Mucosa of descending colon (tissue), 3 donors: ENCODE measurements at regions not wholly inside any gene's neighbourhood (a gene's known extent, or its start where the extent isn't known, plus 50 kb on each side); places are given as distances from the start of the nearest gene placed in this dataset.

Source experiments
- ATAC-seq: fragments of 200-7000 bp; cut with Tn5 transposase; one replicate; pipeline ENCODE4 v1.9.1; 2020; ENCODE audit warnings: mild to moderate bottlenecking, moderate library complexity
- DNase-seq, 3 donors: peaks; one replicate each; pipeline ENCODE4 v3.0.0-alpha.2; 2020
- H3K36me3 ChIP-seq: fragments of 200-600 bp; one replicate; pipeline ENCODE4 v1.8.0; 2021; ENCODE audit warnings: low read depth, mild to moderate bottlenecking
- H3K4me1 ChIP-seq: fragments of 200-600 bp; one replicate; pipeline ENCODE4 v1.8.0; 2021; ENCODE audit warnings: low read depth, mild to moderate bottlenecking
- H3K4me3 ChIP-seq: fragments of 200-600 bp; one replicate; pipeline ENCODE4 v1.8.0; 2021; ENCODE audit warnings: mild to moderate bottlenecking
- H3K9me3 ChIP-seq: fragments of 200-600 bp; one replicate; pipeline ENCODE4 v1.8.0; 2021; ENCODE audit warnings: mild to moderate bottlenecking
- CTCF ChIP-seq: fragments of 200-600 bp; IDR thresholded peaks from one replicate; pipeline ENCODE4 v1.8.0; 2022; ENCODE audit warnings: antibody characterized with exemption, mild to moderate bottlenecking
- intact Hi-C, 2 donors: fragments of 100-400 bp; cut with DNase I in 1 of 2; cut with micrococcal nuclease in 1 of 2; formaldehyde crosslinking; loops; one replicate each; pipeline versions ENCODE4 v1.11.0 to v1.11.1; 2022; cut with DNase I, micrococcal nuclease
- donor health status: DM: no; HTN: no; CAD: no; lungs with moderate emphysema.
- donor health status: DM: no; HTN: no; CAD: no.
- donor health status: DM: no; HTN: yes; CAD: no.

GRCh38 chr4:13903061-13903460 lies 275.5 kb upstream of the BOD1L1 start:
- Histone ChIP-seq H3K36me3 (no peaks in the 10 kb centered on the region), H3K4me1 (no peaks in the 10 kb centered on the region), H3K9me3 (no peaks in the 10 kb centered on the region), H3K4me3 (no peak overlapping the region)
- no peak for DNase-seq
- no peak for ATAC-seq
- intact Hi-C loops, result no loop called here
- no peak for TF ChIP-seq CTCF

GRCh38 chr4:13903901-13904300 lies 276.4 kb upstream of the BOD1L1 start:
- ATAC-seq, result no peak
- intact Hi-C loops, result no loop called here
- Histone ChIP-seq H3K4me1 (no peaks in the 10 kb centered on the region), H3K36me3 (no peaks in the 10 kb centered on the region), H3K9me3 (no peaks in the 10 kb centered on the region), H3K4me3 (no peak overlapping the region)
- no peak for DNase-seq
- TF ChIP-seq CTCF, result no peak

DNA sequence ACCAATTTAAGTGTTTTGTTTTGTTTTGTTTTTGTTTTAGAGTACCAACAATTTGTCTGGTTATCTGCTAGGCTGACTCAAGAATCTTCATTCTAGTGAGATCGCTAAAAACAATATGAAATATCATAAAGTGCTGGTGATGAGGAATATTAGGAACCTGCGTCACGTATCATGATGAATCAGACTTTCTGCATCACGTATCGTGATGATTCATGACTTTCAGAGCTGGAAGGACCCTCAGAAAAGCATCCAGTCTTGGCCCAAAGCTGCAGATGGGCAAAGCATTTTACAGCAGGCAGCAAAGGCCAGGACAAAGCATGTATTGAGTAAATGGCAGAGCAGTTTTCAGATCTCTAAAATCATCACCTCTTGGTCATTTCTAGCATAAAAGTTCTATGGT lies 278.0 kb upstream of the BOD1L1 start:
- ATAC-seq, result no peak
- no peaks in the 10 kb centered on the region for H3K36me3 ChIP-seq
- H3K4me3 ChIP-seq, result no peak overlapping the region
- no peaks in the 10 kb centered on the region for H3K9me3 ChIP-seq
- no peak for DNase-seq
- H3K4me1 ChIP-seq, result no peaks in the 10 kb centered on the region
- intact Hi-C loops, result no loop called here
- no peak for TF ChIP-seq CTCF

DNA sequence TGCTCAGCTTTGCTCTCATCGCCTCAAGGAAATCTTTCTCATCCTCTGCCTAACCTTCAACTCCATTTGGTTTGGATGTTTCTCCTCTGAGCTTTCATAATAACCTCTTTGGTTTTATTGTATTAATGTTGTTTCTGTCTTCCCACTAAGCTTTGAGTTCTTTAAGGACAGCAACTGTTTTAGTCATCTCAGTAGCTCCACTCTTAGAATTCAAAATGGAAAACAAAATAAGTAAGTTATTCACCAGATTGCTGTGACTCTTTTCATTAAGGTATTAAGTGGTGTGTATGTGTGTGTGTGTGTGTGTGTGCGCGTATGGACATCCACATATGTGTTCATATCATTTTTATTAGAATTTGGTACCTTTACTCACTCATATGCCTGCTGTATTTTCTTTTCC lies 279.2 kb upstream of the BOD1L1 start:
- no peaks in the 10 kb centered on the region for H3K4me1 ChIP-seq
- no peaks in the 10 kb centered on the region for H3K9me3 ChIP-seq
- DNase-seq, result no peak
- H3K4me3 ChIP-seq, result no peak overlapping the region
- H3K36me3 ChIP-seq, result no peaks in the 10 kb centered on the region
- no peak for ATAC-seq
- TF ChIP-seq CTCF, result no peak
- intact Hi-C loops, result no loop called here

DNA sequence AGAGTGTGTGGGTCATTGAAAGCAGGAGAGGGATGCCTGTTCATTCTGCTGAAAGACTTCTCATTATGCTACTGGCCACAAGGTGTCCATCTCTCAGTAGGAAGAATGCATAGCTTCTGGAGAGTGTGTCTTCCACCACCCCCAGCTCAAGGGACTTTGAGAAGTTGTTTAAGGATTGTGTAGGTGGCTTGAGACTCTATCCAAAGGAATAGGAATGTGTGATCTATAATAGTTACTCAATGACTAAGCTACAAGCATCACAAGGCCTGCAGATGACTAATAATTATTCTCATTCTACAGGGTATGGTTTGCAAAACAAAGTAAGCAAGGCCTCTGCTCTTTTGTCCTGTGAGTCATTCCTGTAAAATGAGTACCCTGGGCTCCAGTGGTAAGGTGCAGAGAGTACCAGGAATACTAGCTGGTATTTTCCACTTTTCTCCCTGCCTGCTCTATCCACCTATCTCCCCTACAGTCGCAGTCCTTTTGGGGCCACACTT lies 279.8 kb upstream of the BOD1L1 start:
- intact Hi-C loops, result no loop called here
- no peaks in the 10 kb centered on the region for H3K4me1 ChIP-seq
- DNase-seq, result no peak
- H3K36me3 ChIP-seq, result no peaks in the 10 kb centered on the region
- TF ChIP-seq CTCF, result no peak
- no peaks in the 10 kb centered on the region for H3K9me3 ChIP-seq
- ATAC-seq, result no peak
- H3K4me3 ChIP-seq, result no peak overlapping the region

GRCh38 chr4:13908455-13908854 lies 280.9 kb upstream of the BOD1L1 start:
- ATAC-seq (no peak), DNase-seq (no peak)
- Histone ChIP-seq H3K9me3 (no peaks in the 10 kb centered on the region), H3K4me3 (no peak overlapping the region), H3K36me3 (no peaks in the 10 kb centered on the region), H3K4me1 (no peaks in the 10 kb centered on the region)
- intact Hi-C loops, result no loop called here
- no peak for TF ChIP-seq CTCF
